K562 (cell line): ENCODE measurements at regions not wholly inside any gene's neighbourhood (a gene's known extent, or its start where the extent isn't known, plus 50 kb on each side); places are given as distances from the start of the nearest gene placed in this dataset.

Source experiments
- ATAC-seq: fragments of 200-7000 bp; cut with Tn5 transposase; 3 replicates; pipeline ENCODE4 v1.9.1; 2020; ENCODE audit warnings: moderate library complexity
- BruUV-seq: library from RNA; stranded (reverse); fragments of 400-500 nt; replicated peaks from 2 replicates; lab custom pipeline; 2021; lab: Mats Ljungman, UMichigan
- CTCF ChIA-PET: fragments of 300-600 bp; formaldehyde crosslinking; extraction: SDS; loops from one replicate; lab custom pipeline; 2021; ENCODE audit warnings: low intra/inter-chr PET ratio; lab: Yijun Ruan, JAX
- POLR2A ChIA-PET: fragments of 300-600, 350-650 bp; sonication (Branson Sonifier 250); formaldehyde crosslinking; extraction: SDS; loops from one replicate; lab custom pipeline; 2021; ENCODE audit warnings: antibody characterized with exemption, inconsistent platforms; lab: Yijun Ruan, JAX
- DNase-seq, 4 experiments: peaks; one replicate each; pipeline versions ENCODE4 v3.0.0 to v3.0.0-alpha.2; 2011 to 2018; ENCODE audit warnings: low spot score in 3 of 4, mixed read lengths in 3 of 4; ENCODE audit errors: extremely low read depth in 1 of 4
- FAIRE-seq: peaks from 2 replicates; lab custom pipeline; 2011; peaks lifted over from hg19 to GRCh38; lab: Jason Lieb, UNC
- H2AFZ ChIP-seq: 2 replicates; pipeline ENCODE4 v1.6.0; 2011; ENCODE audit warnings: low read depth, low read length, control low read depth, inconsistent platforms
- H3K27ac ChIP-seq: fragments of 200-600 bp; 3 replicates; pipeline ENCODE4 v1.8.0; 2011; ENCODE audit warnings: low read depth, mild to moderate bottlenecking, control low read depth, inconsistent platforms, low read length, moderate library complexity, mixed read lengths; ENCODE audit errors: extremely low read depth
- H3K27me3 ChIP-seq, 2 experiments: fragments of 300-600 bp in 1 of 2; 2 replicates in 1 of 2; 3 replicates in 1 of 2; pipeline versions ENCODE4 v1.6.0 to v1.8.0; 2011; ENCODE audit warnings: inconsistent platforms in 2 of 2, low read length in 2 of 2, mild to moderate bottlenecking in 1 of 2, mixed read lengths in 1 of 2, moderate library complexity in 1 of 2; ENCODE audit not compliant: control insufficient read depth in 2 of 2, insufficient read depth in 2 of 2
- H3K36me3 ChIP-seq: fragments of 300-600 bp; 3 replicates; pipeline ENCODE4 v1.8.0; 2011; ENCODE audit warnings: mild to moderate bottlenecking, low read length, inconsistent platforms; ENCODE audit not compliant: control insufficient read depth, insufficient read depth
- H3K4me1 ChIP-seq, 2 experiments: fragments of 200-600 bp in 1 of 2; replicated peaks in 1 of 2; 2 replicates in 1 of 2; 3 replicates in 1 of 2; pipeline versions ENCODE4 v1.5.1 to v1.8.0; 2011; ENCODE audit warnings: inconsistent platforms in 2 of 2, low read length in 2 of 2, mild to moderate bottlenecking in 1 of 2, mixed read lengths in 1 of 2, moderate library complexity in 1 of 2; ENCODE audit not compliant: control insufficient read depth in 2 of 2, insufficient read depth in 2 of 2
- H3K4me2 ChIP-seq: 2 replicates; pipeline ENCODE4 v1.6.1; 2011; ENCODE audit warnings: low read length, control low read depth, inconsistent platforms, mixed read lengths; ENCODE audit not compliant: insufficient read depth
- H3K4me3 ChIP-seq: fragments of 200-600 bp; sonication (generic), shearing (Covaris generic); 2 replicates; pipeline ENCODE4 v1.5.1; 2016; ENCODE audit warnings: control low read depth, inconsistent platforms
- H3K79me2 ChIP-seq: fragments of 200-600 bp; 3 replicates; pipeline ENCODE4 v1.8.0; 2011; ENCODE audit warnings: low read length, inconsistent platforms; ENCODE audit not compliant: control insufficient read depth, insufficient read depth
- H3K9ac ChIP-seq, 2 experiments: 2 replicates each; pipeline versions ENCODE4 v1.6.0 to v1.6.1; 2011; ENCODE audit warnings: low read depth in 2 of 2, low read length in 2 of 2, control low read depth in 1 of 2, inconsistent platforms in 1 of 2, mild to moderate bottlenecking in 1 of 2, mixed read lengths in 1 of 2; ENCODE audit not compliant: insufficient read depth in 1 of 2
- H3K9me1 ChIP-seq: one replicate; pipeline ENCODE4 v1.6.0; 2011; ENCODE audit warnings: inconsistent platforms, mild to moderate bottlenecking, low read length, moderate library complexity; ENCODE audit not compliant: control insufficient read depth, insufficient read depth
- H3K9me3 ChIP-seq: replicated peaks from 2 replicates; pipeline ENCODE4 v1.5.1; 2011; ENCODE audit warnings: low read depth, low read length, inconsistent platforms; ENCODE audit not compliant: control insufficient read depth, insufficient read depth
- H4K20me1 ChIP-seq: replicated peaks from 2 replicates; pipeline ENCODE4 v1.6.1; 2011; ENCODE audit warnings: low read length, inconsistent platforms, mixed read lengths; ENCODE audit not compliant: control insufficient read depth, insufficient read depth
- KDM1A ChIP-seq, 2 experiments: fragments of 450-650 bp; IDR thresholded peaks; 2 replicates each; pipeline ENCODE4 v1.6.1; 2016; ENCODE audit warnings: mild to moderate bottlenecking in 2 of 2
- KLF16 ChIP-seq: IDR thresholded peaks from 2 replicates; pipeline ENCODE4 v1.6.1; 2016; ENCODE audit warnings: antibody characterized with exemption
- NEUROD1 ChIP-seq: fragments of 150-350 bp; IDR thresholded peaks from 2 replicates; pipeline ENCODE4 v1.6.1; 2014; ENCODE audit warnings: borderline replicate concordance, low read length, low read depth; ENCODE audit not compliant: partially characterized antibody
- TRIM28 ChIP-seq: fragments of 450-650 bp; IDR thresholded peaks from 2 replicates; pipeline ENCODE4 v1.6.1; 2017
- ZBTB1 ChIP-seq: sonication (generic); formaldehyde crosslinking; IDR thresholded peaks from 2 replicates; pipeline ENCODE4 v1.8.1; 2023; ENCODE audit warnings: missing genetic modification reagents, low read depth, mild to moderate bottlenecking, borderline replicate concordance
- ZFP91 ChIP-seq: sonication (generic); formaldehyde crosslinking; IDR thresholded peaks from 2 replicates; pipeline ENCODE4 v1.8.0; 2022; ENCODE audit warnings: mild to moderate bottlenecking, missing genetic modification reagents
- ZFPM2 ChIP-seq: fragments of 250-450 bp; sonication (Bioruptor Pico); IDR thresholded peaks from 2 replicates; pipeline ENCODE4 v1.5.1; 2022; ENCODE audit warnings: mild to moderate bottlenecking
- ZNF197 ChIP-seq: fragments of 200-800 bp; sonication (Bioruptor generic); IDR thresholded peaks from 2 replicates; pipeline ENCODE4 v1.6.1; 2016; ENCODE audit warnings: low read depth, missing genetic modification characterization, missing compliant biosample characterization
- ZNF764 ChIP-seq: fragments of 250-450 bp; sonication (Bioruptor Pico); IDR thresholded peaks from 2 replicates; pipeline ENCODE4 v1.4.0; 2020; ENCODE audit warnings: low read depth, mild to moderate bottlenecking, moderate library complexity
- ZSCAN32 ChIP-seq: fragments of 450-650 bp; formaldehyde crosslinking; IDR thresholded peaks from 2 replicates; pipeline ENCODE4 v1.4.0; 2020; ENCODE audit warnings: mild to moderate bottlenecking, moderate library complexity
- WGBS: fragments of 100-300 bp; shearing (Covaris generic); methylation state at CpG from one replicate; pipeline ENCODE4 v1.1.6; 2016; ENCODE audit warnings: low coverage, mixed read lengths; ENCODE audit not compliant: insufficient coverage; ENCODE audit errors: missing lambda C conversion rate; 5-methylcytosine and 5-hydroxymethylcytosine counted together
- in situ Hi-C: fragments of 300-500 bp; cut with MboI; formaldehyde crosslinking; loops from 4 replicates; pipeline ENCODE4 v1.15.0; 2018; ENCODE audit warnings: inconsistent platforms, mixed read lengths
- intact Hi-C: fragments of 100-400 bp; cut with micrococcal nuclease; formaldehyde crosslinking; loops from 2 replicates; pipeline ENCODE4 v1.14.2; 2022

DNA sequence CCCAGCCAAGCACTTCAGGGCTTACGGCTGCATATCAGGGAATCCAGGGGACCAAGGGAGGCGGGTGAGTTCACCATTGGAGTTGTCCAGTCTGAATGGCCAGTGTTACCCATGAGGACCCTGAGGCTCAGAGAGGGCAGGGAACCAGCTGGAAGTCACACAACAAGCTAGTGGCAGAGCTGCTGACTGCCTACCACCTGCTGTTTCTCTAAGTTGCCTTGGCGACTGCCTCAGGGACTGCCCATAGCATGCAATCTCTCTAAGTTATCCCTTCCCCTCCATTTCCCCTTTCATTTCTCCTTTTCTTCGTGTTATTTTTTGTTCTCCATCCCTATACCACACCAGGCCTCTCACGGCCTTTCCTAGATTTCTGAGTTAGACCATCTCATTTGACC, 71.8 kb upstream of the SIRPA start (continued):
- TF ChIP-seq ZFP91 (CRISPR knock-in tag) (no peak), ZFPM2 (CRISPR knock-in tag) (no peak), KDM1A (IDR thresholded peaks at IDR 0.05) (no peak), ZBTB1 (CRISPR knock-in tag) (no peak), ZSCAN32 (CRISPR knock-in tag) (no peak), KLF16 (no peak), ZNF764 (CRISPR knock-in tag) (no peak), NEUROD1 (no peak)

DNA sequence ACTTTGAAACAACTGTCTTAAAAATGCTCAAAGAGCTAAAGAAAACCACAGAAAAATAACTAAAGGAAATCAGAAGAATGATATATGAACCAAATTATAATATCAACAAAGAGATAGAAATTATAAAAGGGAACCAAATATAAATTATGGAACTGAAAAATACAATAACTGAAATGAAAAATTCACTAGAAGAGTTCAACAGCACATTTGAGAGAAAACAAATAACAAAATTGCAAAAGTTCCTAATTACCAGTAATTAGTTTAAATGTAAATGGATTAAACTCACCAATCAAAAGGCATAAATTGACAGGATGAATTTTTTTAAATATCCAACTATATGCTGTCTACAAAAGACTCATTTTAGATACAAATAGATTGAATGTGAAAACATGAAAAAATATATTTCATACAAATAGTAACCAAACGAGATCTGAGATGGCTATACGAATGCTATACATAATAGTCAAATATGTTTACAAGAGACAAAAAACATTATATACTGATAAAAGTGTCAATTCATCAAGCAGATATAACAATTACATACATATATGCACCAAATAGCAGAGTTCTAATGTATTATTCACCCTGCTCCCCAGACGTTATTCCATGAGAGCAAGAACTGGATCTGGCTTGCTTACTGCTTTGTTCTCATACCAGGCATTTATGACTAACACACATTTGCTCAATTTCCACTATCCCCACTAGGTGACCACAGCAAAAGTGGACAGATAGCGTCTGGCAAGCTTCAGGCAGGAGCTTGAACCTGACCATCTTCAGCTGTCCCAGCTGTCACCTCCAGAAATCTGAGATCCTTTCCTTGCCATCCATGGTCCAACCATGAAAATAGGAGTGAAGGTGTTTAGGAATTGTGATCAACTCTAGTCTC, 72.4 kb upstream of the SIRPA start:
- H3K79me2 ChIP-seq: no peaks in the 10 kb centered on the region
- no peak overlapping the region for H2AFZ ChIP-seq
- no peaks in the 10 kb centered on the region for H3K36me3 ChIP-seq
- no peak overlapping the region for H3K9ac ChIP-seq
- H4K20me1 ChIP-seq: no peaks in the 10 kb centered on the region
- no peak overlapping the region for H3K27ac ChIP-seq
- H3K9me1 ChIP-seq: no peaks in the 10 kb centered on the region
- CTCF ChIA-PET: no interaction called here
- H3K4me1 ChIP-seq: no peaks in the 10 kb centered on the region
- WGBS: 0% methylated on average over 3 of the region's 4 CpGs
- H3K4me3 ChIP-seq: no peak overlapping the region
- peak in 2 of 4 experiments; percentile 8 to 9 for DNase-seq
- 0 out of 5 replicates have a peak, but pooled peaks cover 0 to 2% of the 10 kb centered on the region in 2 experiments for H3K27me3 ChIP-seq
- intact Hi-C loops: no loop called here
- no TSS peak for BruUV-seq
- H3K9me3 ChIP-seq: no peaks in the 10 kb centered on the region
- no peak for FAIRE-seq
- TF ChIP-seq TRIM28: peak; percentile 78; the same call in 1 of the 2 replicates
- TF ChIP-seq ZNF197: no peak
- POLR2A ChIA-PET: no interaction called here
- in situ Hi-C loops: no loop called here
- H3K4me2 ChIP-seq: no peak overlapping the region
- ATAC-seq: no peak
